Anterior cingulate cortex (tissue), 58 donors: ENCODE measurements at regions not wholly inside any gene's neighbourhood (a gene's known extent, or its start where the extent isn't known, plus 50 kb on each side); places are given as distances from the start of the nearest gene placed in this dataset.
A peak's percentile ranks its signal among the peaks of the same experiment; 100 is the strongest.
"Not testable (repeated sequence)": the region's sequence is repeated elsewhere in the genome, so short reads cannot be mapped to it uniquely, and the experiment has no call there.

Source experiments
- DNase-seq, 58 donors: peaks; one replicate each; lab custom pipeline; 2025; lab: John Stamatoyannopoulos, UW

DNA sequence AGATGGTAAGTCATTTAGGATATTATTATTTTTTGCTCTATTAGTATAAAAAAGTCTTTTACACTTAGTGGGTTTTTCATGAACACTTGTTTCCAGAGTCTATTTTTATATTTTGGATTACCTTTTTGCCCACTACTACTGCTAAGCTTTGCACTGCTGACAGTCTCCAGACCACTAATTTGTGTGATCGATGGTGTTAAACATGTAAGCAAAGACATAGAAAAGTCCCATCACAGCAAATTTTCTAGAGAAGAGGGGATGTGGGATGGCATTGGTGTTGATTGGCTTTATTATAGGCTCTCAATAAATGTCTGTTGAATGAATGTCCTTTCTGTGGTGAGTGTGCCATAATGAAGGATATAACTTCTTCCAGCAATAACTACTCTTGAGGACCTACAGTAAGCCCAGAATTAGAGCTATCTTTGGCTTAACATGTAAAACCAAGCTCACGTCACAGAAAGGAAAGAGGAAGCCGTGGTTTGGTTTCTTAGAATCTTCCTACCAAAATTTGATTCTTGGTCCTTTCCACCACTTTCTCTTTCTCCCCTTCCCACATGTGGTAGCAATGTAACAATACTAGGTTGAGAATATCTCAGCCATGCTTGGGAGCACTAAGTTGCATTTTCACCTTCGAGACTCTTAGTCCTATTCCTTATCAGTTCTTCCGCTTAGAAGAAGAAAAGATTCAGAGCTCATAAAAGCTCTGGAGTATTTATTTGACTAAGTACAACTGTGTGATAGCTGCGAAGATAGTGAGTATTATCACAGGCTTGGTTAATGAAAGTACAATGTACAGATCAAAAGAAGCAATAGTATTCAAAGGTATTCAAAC is 90.6 kb upstream of the UMPS start:
- no peak for DNase-seq

DNA sequence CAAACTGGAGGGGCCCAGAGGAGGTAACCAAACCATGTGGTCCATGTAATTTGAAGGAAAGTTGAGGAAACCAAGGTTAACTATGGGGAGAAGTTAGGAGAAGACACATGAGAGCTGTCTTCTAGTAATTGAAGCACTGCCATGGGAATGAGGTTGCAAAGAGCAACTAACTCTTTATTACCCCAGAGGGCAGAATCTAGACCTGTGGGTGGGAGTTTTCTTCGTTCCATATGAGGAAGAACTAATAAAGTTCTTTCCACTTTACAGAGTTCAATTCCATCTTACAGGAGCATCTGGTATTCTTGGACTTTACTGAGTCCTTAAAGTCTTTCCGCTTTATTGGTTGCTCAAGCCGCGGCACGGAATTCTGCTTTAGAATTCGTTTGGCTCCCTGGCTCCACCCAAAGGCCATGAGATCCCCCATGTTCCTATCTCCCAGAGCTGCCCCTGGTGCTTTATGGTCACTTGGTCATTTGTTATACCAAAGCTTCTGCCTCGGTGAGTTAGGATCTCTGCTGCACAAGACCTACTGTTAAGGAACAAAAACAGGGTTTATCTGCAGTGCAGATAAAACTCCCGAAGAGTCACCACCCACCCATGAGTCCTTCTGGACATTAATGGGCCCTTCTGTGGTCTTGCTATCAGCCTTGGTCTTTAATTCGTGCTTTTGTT is 89.5 kb upstream of the UMPS start:
- no peak for DNase-seq

DNA sequence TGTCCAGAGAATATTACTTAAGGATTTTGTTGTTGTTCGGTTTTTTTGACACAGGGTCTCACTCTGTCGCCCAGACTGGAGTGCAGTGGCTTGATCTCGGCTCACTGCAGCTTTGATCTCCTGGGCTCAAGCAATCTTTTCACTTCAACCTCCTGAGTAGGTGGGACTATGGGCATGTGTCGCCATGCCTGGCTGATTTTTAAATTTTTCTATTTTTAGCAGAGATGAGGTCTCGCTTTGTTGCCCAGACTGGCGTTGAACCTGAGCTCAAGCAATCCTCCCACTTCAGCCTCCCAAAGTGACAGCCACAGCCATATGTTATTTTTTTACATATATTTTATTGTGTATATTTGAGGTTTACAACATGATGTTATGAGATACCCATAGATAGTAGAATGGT is 86.8 kb upstream of the UMPS start:
- DNase-seq: no peak

DNA sequence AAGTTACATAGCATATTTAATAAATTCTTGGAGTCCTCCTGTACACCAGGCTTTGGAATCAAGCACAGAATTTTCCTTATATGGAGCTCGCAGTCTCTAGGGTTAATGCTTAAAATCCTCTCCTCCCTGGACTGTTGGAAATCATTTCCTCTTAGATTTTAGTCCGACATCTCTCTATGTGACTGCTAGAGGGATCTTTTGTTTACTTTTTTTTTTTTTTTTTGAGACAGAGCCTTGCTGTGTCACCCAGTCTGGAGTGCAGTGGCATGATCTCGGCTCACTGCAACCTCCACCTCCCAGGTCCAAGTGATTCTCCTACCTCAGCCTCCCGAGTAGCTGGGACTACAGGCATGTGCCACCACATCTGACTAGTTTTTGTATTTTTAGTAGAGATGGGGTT is 84.1 kb upstream of the UMPS start:
- DNase-seq: not testable (repeated sequence)

DNA sequence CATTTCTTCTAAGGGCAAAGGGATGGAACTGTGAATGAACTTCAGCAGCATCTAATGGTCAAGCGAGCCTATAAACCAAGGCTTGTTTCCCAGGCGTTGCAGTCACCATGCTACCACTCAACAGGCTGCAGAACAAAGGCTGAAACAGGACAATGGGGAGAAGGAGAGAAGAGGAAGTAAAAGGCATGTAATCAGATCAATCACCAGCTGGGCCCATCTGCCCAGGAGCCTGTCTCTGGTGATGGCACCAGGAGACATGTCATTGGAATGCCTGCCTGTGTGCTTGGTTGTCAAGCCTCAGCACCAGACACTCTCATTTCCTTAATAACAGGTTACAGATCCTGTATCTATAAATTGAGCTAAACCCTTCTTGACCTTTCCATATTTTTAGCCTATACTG is 81.7 kb upstream of the UMPS start:
- no peak for DNase-seq

DNA sequence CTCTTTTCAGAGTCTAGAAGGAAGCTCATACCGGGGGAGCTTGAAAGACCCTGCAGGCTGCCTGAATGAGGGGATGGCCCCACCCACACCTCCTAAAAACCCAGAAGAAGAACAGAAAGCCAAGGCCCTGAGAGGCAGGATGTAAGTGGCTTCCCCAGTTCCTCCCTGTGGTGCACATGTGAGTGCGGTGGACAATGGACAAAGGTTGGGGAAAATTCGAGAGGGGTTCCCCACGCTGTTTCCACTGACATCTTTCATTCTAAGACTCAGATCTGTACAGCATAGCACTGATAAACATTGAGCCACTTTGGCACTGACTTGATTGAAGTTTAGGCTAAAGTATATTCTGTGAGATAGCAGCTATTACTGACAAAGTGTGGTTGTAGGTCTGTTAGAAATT is 79.5 kb upstream of the UMPS start:
- no peak for DNase-seq

DNA sequence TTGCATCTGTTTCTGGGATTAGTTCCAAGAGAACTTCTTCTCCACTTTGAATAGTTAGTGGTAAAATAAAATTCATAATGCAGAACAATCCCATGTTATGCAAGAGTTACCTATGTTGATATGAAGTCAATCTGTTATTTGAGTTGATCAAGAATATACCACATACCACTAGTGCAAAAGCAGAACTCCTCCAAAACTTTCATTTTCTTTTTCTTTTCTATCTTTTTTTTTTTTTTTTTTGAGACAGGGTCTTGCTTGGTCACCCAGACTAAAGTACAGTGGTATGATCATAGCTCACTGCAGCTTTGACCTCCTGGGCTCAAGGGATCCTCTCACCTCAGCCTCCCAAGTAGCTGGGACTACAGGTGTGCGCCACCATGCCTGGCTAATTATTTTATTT is 78.8 kb upstream of the UMPS start:
- not testable (repeated sequence) for DNase-seq

DNA sequence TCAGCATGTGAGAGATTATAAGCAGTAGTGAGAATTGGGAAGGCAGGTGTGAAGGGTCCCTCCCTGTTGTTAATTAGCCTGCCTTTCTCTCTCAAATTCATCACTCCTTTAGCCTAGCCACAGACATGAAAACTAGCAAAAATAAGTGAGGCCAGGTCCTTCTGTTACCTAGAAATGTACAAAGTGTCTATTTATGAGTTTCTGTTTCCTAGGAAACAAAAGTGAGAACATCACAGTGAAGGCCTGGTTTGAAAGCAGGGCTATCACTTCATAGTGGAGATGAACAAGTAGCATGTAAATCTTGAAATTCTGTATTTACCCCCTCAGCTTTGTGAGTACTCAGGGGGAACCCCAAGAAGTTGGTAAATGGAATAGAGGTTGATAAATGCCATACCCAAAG is 78.2 kb upstream of the UMPS start:
- no peak for DNase-seq

DNA sequence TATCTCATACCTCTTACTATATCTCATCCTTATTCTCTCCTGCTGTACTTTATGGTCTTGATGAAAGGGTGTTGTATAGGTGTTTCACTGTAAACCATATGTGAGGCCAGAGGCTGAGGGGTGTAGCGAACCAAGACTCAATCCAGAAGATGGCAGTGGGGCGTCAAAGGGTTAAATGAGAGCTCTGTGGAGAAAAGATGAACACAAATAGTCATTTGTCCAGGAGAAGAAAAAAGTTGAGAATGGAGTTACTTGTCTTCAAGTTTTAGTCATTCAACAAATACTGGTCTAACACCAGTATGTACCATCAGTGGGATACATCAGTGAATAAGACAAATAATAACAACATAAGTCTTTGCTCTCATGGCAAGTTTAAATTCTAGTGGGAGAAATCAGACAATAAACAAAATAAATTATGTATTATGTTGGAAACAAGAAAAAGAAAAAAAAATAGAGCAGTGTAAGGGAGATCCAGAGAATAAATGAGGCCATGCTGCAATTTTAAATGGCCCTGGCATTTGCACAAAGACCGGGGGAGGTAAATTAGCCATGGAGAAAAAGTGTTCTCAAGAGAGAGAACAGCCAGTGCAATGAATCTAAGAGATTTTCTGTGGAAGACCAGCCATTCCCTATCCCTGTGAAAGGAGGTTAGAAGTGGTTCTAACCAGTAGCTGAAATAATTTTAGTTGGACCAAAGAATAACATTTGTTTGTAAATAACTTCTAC is 77.0 kb upstream of the UMPS start:
- peak in 13 of 58 donors; percentile 0 to 55 (median 6) for DNase-seq

DNA sequence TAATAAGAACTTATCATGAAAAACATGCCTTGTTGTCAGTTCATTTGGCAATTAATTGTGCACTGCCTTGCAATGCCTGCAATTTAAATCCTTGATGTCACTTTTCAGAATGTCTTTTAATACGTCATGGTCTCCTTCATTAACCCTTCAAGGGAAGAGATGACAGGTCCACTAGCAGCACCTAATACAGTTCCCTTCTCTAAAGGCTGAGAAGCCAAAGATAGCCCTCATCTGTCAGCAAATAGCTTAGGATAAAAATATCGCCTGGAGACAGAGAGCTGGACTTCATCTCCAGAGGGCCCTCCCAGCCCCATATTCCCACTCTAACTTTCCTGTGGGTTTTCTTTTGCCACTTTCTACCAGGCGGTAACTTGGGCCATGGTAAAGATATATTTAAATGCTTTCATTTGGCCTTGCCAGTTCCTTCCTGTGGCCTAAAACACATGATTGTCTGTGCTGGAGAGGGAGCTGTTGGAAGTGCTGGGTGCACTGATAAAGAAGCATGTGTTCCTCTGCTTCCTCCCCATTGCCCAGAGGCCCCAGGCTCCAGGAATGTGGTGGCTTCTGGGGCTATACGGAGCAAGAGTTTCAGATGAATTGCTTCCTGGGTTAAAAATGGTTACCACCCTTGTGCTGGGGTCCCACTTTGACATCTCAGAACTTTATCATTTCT is 76.3 kb upstream of the UMPS start:
- peak in 1 of 58 donors; percentile 55 for DNase-seq

DNA sequence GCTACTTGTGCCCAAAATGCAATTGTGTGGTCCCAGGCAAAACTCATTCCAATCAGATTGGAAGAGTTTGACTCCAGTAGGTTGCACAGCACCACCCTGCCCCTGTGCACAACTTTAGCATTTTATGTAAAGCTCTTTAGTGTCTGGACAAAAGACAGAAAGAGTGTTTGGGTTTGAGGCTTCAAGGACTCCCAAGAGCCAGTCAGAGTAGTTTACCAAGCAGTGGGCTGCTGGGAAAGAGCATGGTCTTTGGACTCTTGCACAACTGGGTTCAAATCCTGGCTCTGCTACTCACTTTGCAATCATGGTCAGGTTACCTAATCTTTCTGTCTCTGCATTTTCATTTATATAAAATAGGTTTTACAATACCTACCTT is 75.8 kb upstream of the UMPS start:
- DNase-seq: no peak

DNA sequence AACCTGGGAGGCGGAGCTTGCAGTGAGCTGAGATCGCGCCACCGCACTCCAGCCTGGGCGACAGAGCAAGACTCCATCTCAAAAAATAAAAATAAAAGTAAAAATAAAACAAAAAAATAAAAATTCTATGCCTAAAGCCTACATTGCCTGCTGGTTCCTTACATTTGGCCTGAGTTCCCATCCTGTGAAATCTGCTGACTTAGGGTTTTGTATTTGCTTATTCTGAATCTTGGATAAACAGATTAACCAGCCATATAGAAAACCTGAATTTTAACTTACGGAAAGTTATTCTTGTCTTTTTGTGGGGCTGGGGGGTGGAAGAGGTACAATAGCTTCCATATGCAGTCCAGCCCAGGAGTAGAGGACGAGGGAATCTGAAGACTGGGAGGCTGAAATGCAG is 73.7 kb upstream of the UMPS start:
- DNase-seq: no peak

DNA sequence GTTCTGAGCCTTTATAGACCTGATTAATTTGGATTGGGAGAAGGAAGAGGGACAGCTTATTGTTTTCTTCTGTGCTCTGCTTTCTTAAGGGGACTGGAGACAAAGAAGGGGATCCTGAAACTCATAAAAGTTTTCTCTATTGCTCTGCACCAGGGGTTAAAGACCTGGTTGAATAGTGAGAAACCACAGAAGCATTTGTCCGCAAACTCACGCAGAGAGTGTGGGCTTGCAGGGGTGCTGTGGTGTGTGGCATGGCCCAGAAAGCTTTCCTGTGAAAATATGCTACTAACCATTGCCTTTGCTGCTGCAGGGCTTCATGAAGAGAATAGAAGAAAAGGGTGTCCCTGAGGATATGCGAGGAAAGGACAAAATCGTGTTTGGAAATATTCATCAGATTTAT is 73.1 kb upstream of the UMPS start:
- DNase-seq: no peak

DNA sequence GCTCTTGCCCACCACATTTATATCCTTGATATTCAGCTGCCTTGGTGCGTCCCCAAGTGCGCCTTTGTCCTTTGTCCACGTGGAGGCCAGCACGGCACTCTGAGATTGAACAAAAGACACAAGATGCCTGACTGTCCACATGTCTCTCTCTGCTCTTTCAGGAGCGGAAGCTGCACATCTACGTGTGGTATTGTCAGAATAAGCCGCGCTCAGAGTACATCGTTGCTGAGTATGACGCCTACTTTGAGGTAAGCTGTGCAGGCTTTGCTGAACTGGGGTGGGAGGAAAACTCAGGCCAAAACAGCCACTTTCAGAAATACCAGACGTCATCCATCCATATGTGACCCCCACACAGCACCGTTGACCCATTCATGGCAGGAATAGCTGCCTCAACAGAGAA is 72.0 kb upstream of the UMPS start:
- no peak for DNase-seq

DNA sequence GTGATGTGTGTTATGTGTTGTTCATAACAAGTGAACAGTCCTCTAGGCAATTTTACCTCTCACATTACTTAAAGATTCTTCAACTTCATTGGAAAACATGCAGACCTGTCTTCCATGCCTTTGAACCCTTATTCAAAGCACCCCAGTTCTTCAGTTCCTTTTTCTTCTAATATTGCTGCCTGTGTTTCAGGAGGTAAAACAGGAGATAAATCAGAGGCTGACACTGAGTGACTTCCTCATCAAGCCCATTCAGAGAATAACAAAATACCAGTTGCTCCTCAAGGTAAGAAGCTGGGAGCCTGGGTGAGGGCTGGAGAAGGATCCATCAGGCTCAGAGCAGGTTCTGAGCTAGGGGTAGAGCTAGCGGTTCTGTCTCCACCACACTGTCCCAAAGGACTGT is 71.1 kb upstream of the UMPS start:
- DNase-seq: no peak

DNA sequence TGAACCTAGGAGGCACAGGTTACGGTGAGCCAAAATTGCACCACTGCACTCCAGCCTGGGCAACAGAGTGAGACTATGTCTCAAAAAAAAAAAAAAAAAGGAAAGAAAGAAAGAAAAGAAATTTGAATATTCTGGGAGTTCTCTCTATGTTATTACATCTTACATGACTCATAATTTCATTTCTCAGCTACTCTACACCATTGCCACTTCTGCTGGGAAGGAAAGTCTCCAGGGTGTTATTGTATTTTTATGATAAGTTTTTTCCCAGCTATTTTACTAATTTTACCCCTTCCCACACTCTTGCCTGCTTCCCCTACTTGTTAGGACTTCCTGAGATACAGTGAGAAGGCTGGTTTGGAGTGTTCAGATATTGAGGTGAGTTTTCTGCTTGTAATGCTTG is 69.7 kb upstream of the UMPS start:
- no peak for DNase-seq

DNA sequence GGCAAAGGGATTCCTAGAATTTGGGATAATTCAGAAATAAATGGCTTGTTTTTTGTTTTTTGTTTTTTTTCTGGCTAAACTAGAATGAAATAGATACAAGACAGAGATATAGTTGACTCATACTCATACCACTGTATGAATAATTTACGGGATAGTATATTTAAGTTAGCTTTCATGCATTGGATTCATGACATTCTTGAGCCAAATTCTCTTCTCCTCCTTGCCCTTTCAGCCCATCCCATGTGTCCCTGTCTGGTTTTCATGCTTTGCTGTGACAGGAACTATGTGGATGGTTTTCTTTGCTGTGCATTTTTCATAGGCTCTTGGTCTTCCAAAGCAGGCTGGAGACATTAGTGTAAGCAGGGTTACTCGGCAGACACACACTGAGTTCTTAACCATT is 66.6 kb upstream of the UMPS start:
- DNase-seq: no peak

DNA sequence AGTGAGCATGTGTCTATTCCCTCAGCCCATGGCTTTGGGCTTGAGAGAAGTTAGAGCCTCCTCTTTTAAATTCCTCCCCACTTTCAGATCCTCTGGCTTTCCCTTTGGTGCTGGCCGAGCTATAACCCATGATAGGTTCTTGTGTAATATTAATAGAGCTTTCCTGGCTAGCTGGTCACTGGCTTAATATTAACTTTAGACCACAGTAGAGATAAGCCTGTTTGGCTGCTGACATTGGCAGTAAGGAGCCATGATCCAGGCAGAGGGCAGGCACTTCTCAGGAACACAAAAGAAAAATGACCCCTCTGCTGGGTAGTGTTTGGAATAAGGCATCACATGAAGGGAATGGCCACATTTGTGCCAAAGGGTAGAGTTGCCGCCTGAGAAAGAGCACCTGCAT is 65.4 kb upstream of the UMPS start:
- no peak for DNase-seq

DNA sequence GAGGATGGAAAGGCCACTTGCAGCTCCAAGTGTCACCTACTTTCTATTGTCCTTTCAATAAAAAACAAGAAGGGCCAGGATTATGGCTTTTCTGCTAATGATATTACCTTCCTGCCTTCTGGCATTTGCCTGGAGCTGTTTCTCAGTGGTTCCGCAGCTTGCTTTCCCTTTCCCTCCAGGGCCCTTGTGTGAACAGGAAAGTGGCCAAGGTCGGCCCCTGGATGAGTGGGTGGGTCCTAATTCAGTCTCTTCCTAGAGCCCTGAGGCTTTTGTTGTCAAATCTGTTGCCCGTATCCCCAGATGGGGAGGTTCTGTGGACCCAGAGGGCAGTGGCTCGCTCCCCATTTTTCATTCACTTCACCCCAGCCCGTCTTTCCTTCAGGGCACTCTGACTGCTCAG is 64.2 kb upstream of the UMPS start:
- no peak for DNase-seq

DNA sequence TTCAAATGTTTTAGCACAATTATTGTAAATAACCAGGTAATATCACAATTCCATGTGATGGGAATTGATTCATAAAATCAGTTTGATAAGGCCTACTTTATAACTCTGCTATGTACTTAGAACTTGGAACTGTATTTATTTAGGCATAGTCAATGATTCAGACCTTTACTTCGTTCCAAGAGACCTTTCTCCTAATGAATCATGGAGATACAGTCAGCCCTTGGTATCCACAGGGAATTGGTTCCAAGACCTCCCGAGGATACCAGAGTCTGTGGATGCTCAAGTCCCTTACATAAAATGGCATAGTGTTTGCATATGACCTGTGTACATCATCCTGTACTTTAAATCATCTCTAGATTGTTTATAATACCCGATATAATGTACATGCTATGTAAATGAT is 60.8 kb upstream of the UMPS start:
- no peak for DNase-seq

DNA sequence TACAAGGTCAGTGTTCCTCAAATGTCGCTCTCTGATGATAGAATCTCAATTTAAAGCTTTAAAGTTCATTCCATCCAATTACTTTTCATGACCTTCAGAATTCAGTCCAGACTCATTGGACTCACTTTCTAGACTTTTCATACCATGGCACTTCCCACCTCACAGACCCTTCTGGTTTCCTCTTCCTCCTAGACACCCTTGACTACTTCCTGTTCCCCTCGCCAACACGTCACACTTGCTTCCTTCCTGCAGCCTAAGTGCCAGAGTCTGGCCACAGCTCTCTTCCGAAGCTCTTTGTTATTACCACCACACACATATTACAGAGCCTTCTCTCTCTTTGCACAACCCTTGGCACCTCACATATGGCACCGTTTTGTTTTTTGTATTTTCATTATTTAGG is 59.1 kb upstream of the UMPS start:
- no peak for DNase-seq
